H1 (cell line): ENCODE measurements at regions not wholly inside any gene's neighbourhood (a gene's known extent, or its start where the extent isn't known, plus 50 kb on each side); places are given as distances from the start of the nearest gene placed in this dataset.

Experiments
- CTCF ChIA-PET: fragments of 300-600 bp; sonication (Branson Sonifier 250); formaldehyde crosslinking; loops from one replicate; lab custom pipeline; 2021; ENCODE audit not compliant: partially characterized antibody; lab: Charles Lee
- POLR2A ChIA-PET: fragments of 300-600 bp; sonication (Branson Sonifier 250); formaldehyde crosslinking; loops from one replicate; lab custom pipeline; 2021; ENCODE audit warnings: inconsistent platforms; ENCODE audit not compliant: partially characterized antibody; lab: Charles Lee
- DNase-seq, 2 experiments: peaks; one replicate each; pipeline versions ENCODE4 v3.0.0 to v3.0.0-alpha.2; 2010 to 2022; ENCODE audit warnings: low spot score in 2 of 2, low read depth in 1 of 2, mixed read lengths in 1 of 2
- FAIRE-seq: peaks from 2 replicates; lab custom pipeline; 2011; peaks lifted over from hg19 to GRCh38; lab: Jason Lieb, UNC
- H2AFZ ChIP-seq: 2 replicates; pipeline ENCODE4 v1.8.1; 2012; ENCODE audit warnings: low read length, inconsistent platforms
- H2AK5ac ChIP-seq: 2 replicates; pipeline ENCODE4 v1.6.1; 2013; ENCODE audit warnings: low read depth, low read length
- H2BK120ac ChIP-seq: replicated peaks from 2 replicates; pipeline ENCODE3; 2013; ENCODE audit warnings: low read depth, low read length, inconsistent platforms
- H2BK12ac ChIP-seq: 2 replicates; pipeline ENCODE4 v1.6.1; 2013; ENCODE audit warnings: low read depth, low read length
- H2BK15ac ChIP-seq: 2 replicates; pipeline ENCODE4 v1.6.1; 2013; ENCODE audit warnings: low read length
- H2BK20ac ChIP-seq: 2 replicates; pipeline ENCODE4 v1.6.1; 2013; ENCODE audit warnings: low read length
- H2BK5ac ChIP-seq: 2 replicates; pipeline ENCODE4 v1.6.1; 2013; ENCODE audit warnings: low read depth, low read length
- H3K14ac ChIP-seq: 2 replicates; pipeline ENCODE4 v1.6.1; 2013; ENCODE audit warnings: inconsistent platforms; ENCODE audit not compliant: insufficient read length
- H3K18ac ChIP-seq: 2 replicates; pipeline ENCODE4 v1.6.1; 2013; ENCODE audit warnings: low read length; ENCODE audit errors: extremely low read depth
- H3K23ac ChIP-seq: 2 replicates; pipeline ENCODE4 v1.6.1; 2013; ENCODE audit warnings: inconsistent platforms; ENCODE audit not compliant: insufficient read length
- H3K23me2 ChIP-seq: 2 replicates; pipeline ENCODE4 v1.6.1; 2013; ENCODE audit warnings: low read depth, low read length
- H3K27ac ChIP-seq: 2 replicates; pipeline ENCODE4 v1.6.1; 2011; ENCODE audit warnings: low read depth, low read length, inconsistent platforms
- H3K27me3 ChIP-seq, 4 experiments: replicated peaks in 1 of 4; 1 replicate in 1 of 4; 2 replicates in 3 of 4; pipeline versions ENCODE4 v1.6.1 to v1.8.1; 2011 to 2013; ENCODE audit warnings: low read length in 3 of 4, mild to moderate bottlenecking in 3 of 4, inconsistent platforms in 2 of 4, mixed read lengths in 2 of 4, moderate library complexity in 1 of 4; ENCODE audit not compliant: control insufficient read depth in 3 of 4, insufficient read depth in 3 of 4; ENCODE audit errors: extremely low read depth in 1 of 4
- H3K36me3 ChIP-seq, 4 experiments: 2 replicates each; pipeline versions ENCODE4 v1.6.1 to v1.8.1; 2011 to 2013; ENCODE audit warnings: mild to moderate bottlenecking in 4 of 4, low read length in 3 of 4, moderate library complexity in 2 of 4, control low read depth in 1 of 4, inconsistent platforms in 1 of 4; ENCODE audit not compliant: insufficient read depth in 4 of 4, control insufficient read depth in 2 of 4
- H3K4ac ChIP-seq: replicated peaks from 2 replicates; pipeline ENCODE3; 2013; ENCODE audit warnings: low read length, low read depth, mixed read lengths, inconsistent platforms; ENCODE audit not compliant: insufficient read length
- H3K4me1 ChIP-seq, 4 experiments: replicated peaks in 1 of 4; 1 replicate in 1 of 4; 2 replicates in 3 of 4; pipeline versions ENCODE4 v1.6.1 to v1.8.1; 2011 to 2013; ENCODE audit warnings: low read length in 3 of 4, inconsistent platforms in 2 of 4, mixed read lengths in 1 of 4; ENCODE audit not compliant: insufficient read depth in 4 of 4, control insufficient read depth in 3 of 4
- H3K4me2 ChIP-seq, 2 experiments: 2 replicates each; pipeline versions ENCODE4 v1.6.1 to v1.8.1; 2011 to 2013; ENCODE audit warnings: low read depth in 2 of 2, low read length in 2 of 2, control low read depth in 1 of 2, inconsistent platforms in 1 of 2, mild to moderate bottlenecking in 1 of 2; ENCODE audit not compliant: insufficient read depth in 1 of 2
- H3K4me3 ChIP-seq, 4 experiments: fragments of 200-600, 300-600 bp in 1 of 4; sonication (generic), shearing (Covaris generic), sonication (Bioruptor Twin) in 1 of 4; 2 replicates each; pipeline versions ENCODE4 v1.5.1 to v1.8.1; 2011 to 2016; ENCODE audit warnings: low read length in 4 of 4, low read depth in 3 of 4, control low read depth in 2 of 4, inconsistent platforms in 2 of 4, mild to moderate bottlenecking in 2 of 4, mixed read lengths in 1 of 4, moderate library complexity in 1 of 4; ENCODE audit not compliant: insufficient read depth in 2 of 4; ENCODE audit errors: extremely low read depth in 1 of 4
- H3K56ac ChIP-seq: replicated peaks from 2 replicates; pipeline ENCODE3; 2013; ENCODE audit warnings: low read depth, mild to moderate bottlenecking, mixed read lengths, low read length, inconsistent platforms; ENCODE audit not compliant: insufficient read length
- H3K79me1 ChIP-seq: 2 replicates; pipeline ENCODE4 v1.6.1; 2013; ENCODE audit warnings: low read depth, low read length, control low read depth
- H3K79me2 ChIP-seq, 2 experiments: 2 replicates each; pipeline versions ENCODE4 v1.6.1 to v1.8.1; 2012 to 2013; ENCODE audit warnings: low read length in 2 of 2, mild to moderate bottlenecking in 2 of 2, inconsistent platforms in 1 of 2; ENCODE audit not compliant: insufficient read depth in 2 of 2, control insufficient read depth in 1 of 2
- H3K9ac ChIP-seq, 4 experiments: replicated peaks in 1 of 4; 1 replicate in 1 of 4; 2 replicates in 3 of 4; pipeline versions ENCODE4 v1.6.1 to v1.8.1; 2011 to 2013; ENCODE audit warnings: low read depth in 3 of 4, low read length in 3 of 4, control low read depth in 2 of 4, mild to moderate bottlenecking in 2 of 4, moderate library complexity in 2 of 4, inconsistent platforms in 1 of 4; ENCODE audit errors: extremely low read depth in 1 of 4
- H3K9me3 ChIP-seq, 2 experiments: 2 replicates each; pipeline versions ENCODE4 v1.6.1 to v1.8.1; 2012 to 2013; ENCODE audit warnings: mild to moderate bottlenecking in 2 of 2, moderate library complexity in 2 of 2, control low read depth in 1 of 2, inconsistent platforms in 1 of 2, low read depth in 1 of 2, low read length in 1 of 2, mixed read lengths in 1 of 2; ENCODE audit not compliant: insufficient read depth in 2 of 2
- H4K20me1 ChIP-seq, 2 experiments: replicated peaks in 1 of 2; 2 replicates each; pipeline versions ENCODE3 to v1.8.1; 2011 to 2013; ENCODE audit warnings: inconsistent platforms in 2 of 2, low read length in 2 of 2, mild to moderate bottlenecking in 1 of 2; ENCODE audit not compliant: insufficient read depth in 2 of 2, control insufficient read depth in 1 of 2
- H4K5ac ChIP-seq: 2 replicates; pipeline ENCODE4 v1.6.1; 2013; ENCODE audit warnings: low read length, low read depth, mixed read lengths, inconsistent platforms; ENCODE audit not compliant: insufficient read length
- H4K8ac ChIP-seq: 2 replicates; pipeline ENCODE4 v1.8.0; 2013; ENCODE audit warnings: mild to moderate bottlenecking, moderate library complexity, low read length, inconsistent platforms; ENCODE audit not compliant: insufficient read depth; ENCODE audit errors: extremely low read depth
- H4K91ac ChIP-seq: replicated peaks from 2 replicates; pipeline ENCODE3; 2013; ENCODE audit warnings: low read length, mixed read lengths, inconsistent platforms; ENCODE audit not compliant: insufficient read length
- ZNF274 ChIP-seq: IDR thresholded peaks from 2 replicates; pipeline ENCODE4 v1.7.0; 2012; ENCODE audit warnings: low read length, borderline replicate concordance; ENCODE audit errors: extremely low read depth
- WGBS, 2 experiments: shearing (Covaris generic) in 1 of 2; methylation state at CpG; one replicate each; pipeline versions ENCODE4 v1.1.6 to v1.1.7; 2013 to 2015; ENCODE audit warnings: low lambda C conversion rate in 2 of 2, mixed read lengths in 2 of 2, inconsistent platforms in 1 of 2, low coverage in 1 of 2, missing lambda C conversion rate in 1 of 2; ENCODE audit not compliant: insufficient replicate concordance in 2 of 2, insufficient coverage in 1 of 2, insufficient read length in 1 of 2; ENCODE audit errors: extremely low coverage in 1 of 2, missing lambda C conversion rate in 1 of 2; 5-methylcytosine and 5-hydroxymethylcytosine counted together

DNA sequence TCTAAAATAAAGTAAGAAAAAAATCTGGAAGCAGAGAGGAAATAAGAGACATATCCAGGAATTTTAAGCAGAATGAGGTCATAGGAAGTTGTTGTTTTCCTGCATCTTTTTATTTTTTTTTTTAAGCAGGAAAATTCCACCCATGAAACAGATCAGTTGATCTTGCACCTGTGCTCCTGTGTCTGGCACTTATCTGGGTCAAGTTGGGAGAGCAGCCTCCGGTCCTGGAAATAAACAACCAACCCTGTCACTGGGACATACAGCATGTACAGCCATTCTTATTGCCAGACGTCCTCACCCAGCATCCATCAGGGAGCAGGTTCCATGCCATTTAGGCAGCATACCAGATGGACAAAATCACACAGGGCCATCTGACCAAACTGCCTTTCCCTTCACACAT lies 266.0 kb upstream of the BTG1 start:
- Histone ChIP-seq H2BK12ac (peak overlapping the region; percentile 56; the same call in 1 of the 2 replicates), H3K4me1 (peaks cover 0 to 2% (median under 1%) of the 10 kb centered on the region in 4 experiments; a peak in 1 of 7 replicates), H2AFZ (no peak overlapping the region), H4K91ac (no peak overlapping the region), H2BK5ac (no peak overlapping the region), H3K9me3 (peaks cover 0 to 6% of the 10 kb centered on the region in 2 experiments; a peak in 1 of 4 replicates), H3K14ac (no peak overlapping the region), H4K20me1 (no peaks in the 10 kb centered on the region), H3K27me3 (no peaks in the 10 kb centered on the region), H3K79me1 (no peaks in the 10 kb centered on the region), H3K56ac (no peak overlapping the region), H3K27ac (no peak overlapping the region), H4K8ac (no peak overlapping the region), H3K79me2 (no peaks in the 10 kb centered on the region; a peak in 1 of 4 replicates), H3K9ac (no peak overlapping the region), H4K5ac (no peak overlapping the region), H3K4me2 (no peak overlapping the region), H3K23me2 (no peaks in the 10 kb centered on the region; the same call in 1 of the 2 replicates), H3K4ac (no peak overlapping the region), H3K18ac (no peak overlapping the region), H2AK5ac (peak overlapping the region; percentile 59; the same call in 1 of the 2 replicates), H3K4me3 (no peak overlapping the region), H2BK120ac (no peak overlapping the region), H2BK15ac (no peak overlapping the region), H2BK20ac (peak overlapping the region; percentile 51; the same call in 1 of the 2 replicates), H3K36me3 (no peaks in the 10 kb centered on the region), H3K23ac (no peak overlapping the region)
- ChIA-PET POLR2A (no interaction called here), CTCF (interaction anchor here (1.2 kb wide), 1 partner anchor 11 kb away, joined by 4 read pairs; no protein-coding TSS in a partner anchor)
- FAIRE-seq (no peak), DNase-seq (no peak)
- TF ChIP-seq ZNF274, result no peak
- 88% methylated on average over 2 of the region's 2 CpGs; no CpG with 5 or more reads in 1 of the 2 experiments for WGBS, 2 experiments
